ENCODE measurements at regions not wholly inside any gene's neighbourhood (a gene's known extent, or its start where the extent isn't known, plus 50 kb on each side); places are given as distances from the start of the nearest gene placed in this dataset.

DNA sequence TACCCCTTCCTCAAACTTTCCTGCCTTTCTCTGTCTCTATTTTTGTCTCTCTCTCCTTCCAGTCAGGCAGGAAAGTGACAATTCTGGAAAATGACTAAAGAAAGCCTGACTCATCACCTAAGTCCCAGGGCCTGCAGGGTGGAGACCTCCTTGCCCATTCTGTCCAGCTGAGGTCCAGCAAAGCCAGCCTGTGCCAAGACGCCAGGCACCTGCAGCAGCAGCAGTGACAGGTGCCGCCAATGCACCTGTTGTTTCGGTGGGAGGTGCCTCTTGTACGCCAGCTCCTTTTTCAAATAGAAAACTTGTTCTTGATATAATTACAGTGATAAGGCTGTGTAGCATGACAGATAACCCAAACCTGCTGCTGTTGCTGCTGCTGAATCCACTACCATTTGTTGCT is 501.3 kb downstream of the NTRK3 start:
- BruUV-seq (replicated peaks), result no TSS peak
- H3K36me3 ChIP-seq (ENCODE audit: insufficient read depth, low read length, poor library complexity, severe bottlenecking), result no peaks in the 10 kb centered on the region
- POLR2A ChIA-PET (ENCODE audit: low non-redundant PET), result no interaction called here
- H3K4me3 ChIP-seq (ENCODE audit: low read depth, low read length, poor library complexity, severe bottlenecking), result no peak overlapping the region
- intact Hi-C loops (cut with micrococcal nuclease; ENCODE audit: unreplicated experiment), result no loop called here
- no peaks in the 10 kb centered on the region for H3K9me3 ChIP-seq (ENCODE audit: low read depth, low read length, poor library complexity, severe bottlenecking)
- no peak for DNase-seq (ENCODE audit: low spot score)
- H3K4me1 ChIP-seq (ENCODE audit: insufficient read depth, low read length, poor library complexity, severe bottlenecking), result no peaks in the 10 kb centered on the region
- H3K27me3 ChIP-seq (replicated peaks; ENCODE audit: insufficient read depth, low read depth, low read length, poor library complexity), result no peaks in the 10 kb centered on the region
- H3K27ac ChIP-seq (ENCODE audit: low read depth, low read length, poor library complexity, severe bottlenecking), result no peak overlapping the region
- CTCF ChIA-PET, result no interaction called here
- TF ChIP-seq, protein P1, sequence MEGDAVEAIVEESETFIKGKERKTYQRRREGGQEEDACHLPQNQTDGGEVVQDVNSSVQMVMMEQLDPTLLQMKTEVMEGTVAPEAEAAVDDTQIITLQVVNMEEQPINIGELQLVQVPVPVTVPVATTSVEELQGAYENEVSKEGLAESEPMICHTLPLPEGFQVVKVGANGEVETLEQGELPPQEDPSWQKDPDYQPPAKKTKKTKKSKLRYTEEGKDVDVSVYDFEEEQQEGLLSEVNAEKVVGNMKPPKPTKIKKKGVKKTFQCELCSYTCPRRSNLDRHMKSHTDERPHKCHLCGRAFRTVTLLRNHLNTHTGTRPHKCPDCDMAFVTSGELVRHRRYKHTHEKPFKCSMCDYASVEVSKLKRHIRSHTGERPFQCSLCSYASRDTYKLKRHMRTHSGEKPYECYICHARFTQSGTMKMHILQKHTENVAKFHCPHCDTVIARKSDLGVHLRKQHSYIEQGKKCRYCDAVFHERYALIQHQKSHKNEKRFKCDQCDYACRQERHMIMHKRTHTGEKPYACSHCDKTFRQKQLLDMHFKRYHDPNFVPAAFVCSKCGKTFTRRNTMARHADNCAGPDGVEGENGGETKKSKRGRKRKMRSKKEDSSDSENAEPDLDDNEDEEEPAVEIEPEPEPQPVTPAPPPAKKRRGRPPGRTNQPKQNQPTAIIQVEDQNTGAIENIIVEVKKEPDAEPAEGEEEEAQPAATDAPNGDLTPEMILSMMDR (conservative IDR thresholded peaks at IDR 0.05; ENCODE audit: low read depth, low read length), result no peak
- TF ChIP-seq EZH2 (IDR thresholded peaks at IDR 0.05; ENCODE audit: borderline replicate concordance, low read depth, low read length, poor library complexity, severe bottlenecking), result no peak

DNA sequence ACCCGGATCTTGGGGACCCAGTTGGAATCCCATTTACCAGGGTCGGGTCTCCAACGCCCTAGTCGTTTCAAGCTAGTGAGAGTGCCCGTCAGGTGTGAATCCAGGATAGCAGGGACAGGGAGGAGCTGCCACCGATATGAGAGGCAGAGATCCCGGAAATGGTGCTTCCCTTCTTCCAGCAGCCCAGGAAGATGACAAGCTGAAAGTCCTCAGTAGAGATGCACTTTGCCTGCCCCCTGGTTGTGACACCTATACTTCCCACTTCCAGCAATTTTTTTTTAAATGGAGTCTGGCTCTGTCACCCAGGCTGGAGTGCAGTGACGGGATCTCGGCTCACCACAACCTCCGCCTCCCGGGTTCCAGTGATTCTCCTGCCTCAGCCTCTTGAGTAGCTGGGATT is 503.0 kb downstream of the NTRK3 start:
- POLR2A ChIA-PET (ENCODE audit: low non-redundant PET), result no interaction called here
- Histone ChIP-seq H3K27me3 (replicated peaks; ENCODE audit: insufficient read depth, low read depth, low read length, poor library complexity) (no peaks in the 10 kb centered on the region), H3K9me3 (ENCODE audit: low read depth, low read length, poor library complexity, severe bottlenecking) (no peaks in the 10 kb centered on the region), H3K36me3 (ENCODE audit: insufficient read depth, low read length, poor library complexity, severe bottlenecking) (no peaks in the 10 kb centered on the region), H3K4me1 (ENCODE audit: insufficient read depth, low read length, poor library complexity, severe bottlenecking) (no peaks in the 10 kb centered on the region), H3K27ac (ENCODE audit: low read depth, low read length, poor library complexity, severe bottlenecking) (no peak overlapping the region), H3K4me3 (ENCODE audit: low read depth, low read length, poor library complexity, severe bottlenecking) (no peak overlapping the region)
- TF ChIP-seq, protein P1 (conservative IDR thresholded peaks at IDR 0.05; ENCODE audit: low read depth, low read length), result no peak
- TF ChIP-seq EZH2 (IDR thresholded peaks at IDR 0.05; ENCODE audit: borderline replicate concordance, low read depth, low read length, poor library complexity, severe bottlenecking), result no peak
- no peak for DNase-seq (ENCODE audit: low spot score)
- intact Hi-C loops (cut with micrococcal nuclease; ENCODE audit: unreplicated experiment), result no loop called here
- CTCF ChIA-PET, result interaction anchor here (0.6 kb wide), 1 partner anchor 1168 kb away, joined by 5 read pairs; no protein-coding TSS in a partner anchor
- BruUV-seq (replicated peaks), result no TSS peak

DNA sequence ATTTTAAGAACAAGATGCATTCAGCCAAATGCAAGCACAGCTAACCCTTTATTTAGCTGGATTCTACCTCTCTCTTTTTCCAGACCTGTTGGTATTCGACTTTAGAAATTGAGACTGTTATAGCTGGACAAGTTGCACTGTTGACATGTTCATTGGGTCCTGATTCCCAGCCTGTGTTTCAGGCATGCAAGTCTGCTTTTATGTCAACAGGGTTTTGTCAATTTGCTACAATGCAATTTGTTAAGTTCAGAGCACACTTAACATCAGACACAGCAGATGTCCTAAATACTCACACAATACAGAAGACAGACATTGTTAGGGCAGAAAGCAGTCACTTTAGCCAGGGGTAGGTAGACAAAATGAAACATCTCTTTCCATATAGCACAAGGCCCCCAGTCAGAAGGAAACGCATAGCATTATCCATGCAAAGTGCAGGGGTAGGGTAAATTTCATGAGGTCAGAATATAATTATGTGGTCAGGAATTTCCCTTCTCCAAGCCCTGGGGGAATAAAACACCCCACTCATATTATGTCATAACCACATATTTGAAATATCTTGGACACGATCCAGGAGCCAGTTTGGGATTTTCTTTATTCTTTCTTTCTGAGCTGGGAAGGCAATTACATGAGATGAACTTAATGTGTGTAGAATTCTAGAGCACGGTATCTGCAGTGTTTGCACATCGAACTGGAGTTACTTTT is 504.1 kb downstream of the NTRK3 start:
- H3K36me3 ChIP-seq (ENCODE audit: insufficient read depth, low read length, poor library complexity, severe bottlenecking), result no peaks in the 10 kb centered on the region
- no peak overlapping the region for H3K4me3 ChIP-seq (ENCODE audit: low read depth, low read length, poor library complexity, severe bottlenecking)
- POLR2A ChIA-PET (ENCODE audit: low non-redundant PET), result no interaction called here
- H3K27ac ChIP-seq (ENCODE audit: low read depth, low read length, poor library complexity, severe bottlenecking), result no peak overlapping the region
- no peaks in the 10 kb centered on the region for H3K4me1 ChIP-seq (ENCODE audit: insufficient read depth, low read length, poor library complexity, severe bottlenecking)
- CTCF ChIA-PET, result no interaction called here
- DNase-seq (ENCODE audit: low spot score), result peak; percentile 74
- H3K27me3 ChIP-seq (replicated peaks; ENCODE audit: insufficient read depth, low read depth, low read length, poor library complexity), result no peaks in the 10 kb centered on the region
- no peaks in the 10 kb centered on the region for H3K9me3 ChIP-seq (ENCODE audit: low read depth, low read length, poor library complexity, severe bottlenecking)
- BruUV-seq (replicated peaks), result no TSS peak
- intact Hi-C loops (cut with micrococcal nuclease; ENCODE audit: unreplicated experiment), result no loop called here
- TF ChIP-seq, protein P1 (conservative IDR thresholded peaks at IDR 0.05; ENCODE audit: low read depth, low read length), result no peak
- TF ChIP-seq EZH2 (IDR thresholded peaks at IDR 0.05; ENCODE audit: borderline replicate concordance, low read depth, low read length, poor library complexity, severe bottlenecking), result no peak

All from A673 (cell line).